ENCODE measurements at regions not wholly inside any gene's neighbourhood (a gene's known extent, or its start where the extent isn't known, plus 50 kb on each side); places are given as distances from the start of the nearest gene placed in this dataset.

GRCh38 chr1:38609166-38610025, 250.2 kb downstream of the RRAGC start:
- H3K79me1 ChIP-seq (ENCODE audit: insufficient read depth, low read depth, low read length, poor library complexity, severe bottlenecking), result no peaks in the 10 kb centered on the region
- no peak for DNase-seq
- no peak overlapping the region for H3K4ac ChIP-seq (ENCODE audit: low read depth, low read length)
- no peak overlapping the region for H3K9ac ChIP-seq (ENCODE audit: extremely low read depth, insufficient read length, low read length)
- H2BK12ac ChIP-seq (ENCODE audit: insufficient read length, low read depth, low read length), result no peak overlapping the region
- peaks cover 56% of the 10 kb centered on the region for H3K27me3 Mint-ChIP-seq (ENCODE audit: low read depth)
- no peak overlapping the region for H4K8ac ChIP-seq (replicated peaks; ENCODE audit: insufficient read length, low read depth, low read length)
- H3K4me3 Mint-ChIP-seq, result no peak overlapping the region
- H3K56ac ChIP-seq (ENCODE audit: insufficient read length, low read depth, low read length), result no peak overlapping the region
- no peak overlapping the region for H4K5ac ChIP-seq (ENCODE audit: insufficient read length, low read depth, low read length)
- no peak overlapping the region for H3K23ac ChIP-seq (ENCODE audit: insufficient read length, low read depth, low read length)
- no peaks in the 10 kb centered on the region for H3K79me2 ChIP-seq (ENCODE audit: insufficient read depth, low read length)
- no peaks in the 10 kb centered on the region for H3K9me3 ChIP-seq (ENCODE audit: control insufficient read depth, low read depth, low read length)
- H4K91ac ChIP-seq (ENCODE audit: insufficient read length, low read depth, low read length), result no peak overlapping the region
- H3K27ac ChIP-seq (ENCODE audit: insufficient read length, low read depth, low read length), result no peak overlapping the region
- H4K20me1 ChIP-seq (ENCODE audit: control insufficient read depth, insufficient read depth, insufficient read length), result no peaks in the 10 kb centered on the region
- H3K14ac ChIP-seq (ENCODE audit: insufficient read depth, low read length), result no peak overlapping the region
- no peak overlapping the region for H3K18ac ChIP-seq (ENCODE audit: insufficient read length, low read depth, low read length)
- H2AFZ ChIP-seq (ENCODE audit: low read length), result no peak overlapping the region
- no CpG with 5 or more reads among the region's 20 CpGs for WGBS (ENCODE audit: extremely low coverage, insufficient read length, low lambda C conversion rate)
- TF ChIP-seq CTCF (conservative IDR thresholded peaks at IDR 0.05), result no peak
- no peak overlapping the region for H2BK5ac ChIP-seq (ENCODE audit: insufficient read length, low read length)
- H2AK5ac ChIP-seq (ENCODE audit: insufficient read length, low read length), result no peak overlapping the region
- H3K36me3 Mint-ChIP-seq (ENCODE audit: insufficient read depth in 1 of 3, low read depth in 3 of 3), result no peaks in the 10 kb centered on the region; a peak in 1 of 7 replicates
- H3T11ph ChIP-seq (ENCODE audit: low read length), result no peak overlapping the region
- no peaks in the 10 kb centered on the region for H3K4me1 ChIP-seq (ENCODE audit: insufficient read depth, low read length)
- peaks cover 11 to 14% of the 10 kb centered on the region in 2 experiments for H3K4me1 Mint-ChIP-seq
- H3K23me2 ChIP-seq (ENCODE audit: insufficient read length, low read depth, low read length, poor library complexity, severe bottlenecking), result no peaks in the 10 kb centered on the region
- H3K4me2 ChIP-seq (ENCODE audit: insufficient read depth, insufficient read length, low read length), result no peak overlapping the region
- no peak overlapping the region for H2BK120ac ChIP-seq (ENCODE audit: low read depth, low read length, poor library complexity, severe bottlenecking)
- H3K27ac Mint-ChIP-seq, result no peak overlapping the region; a peak in 1 of 7 replicates
- H3K9me3 Mint-ChIP-seq, result no peaks in the 10 kb centered on the region
- H2BK15ac ChIP-seq (ENCODE audit: low read depth, low read length), result no peak overlapping the region
- no peaks in the 10 kb centered on the region; the same call in 1 of the 2 replicates for H3K27me3 ChIP-seq (ENCODE audit: insufficient read depth, low read length)
- H2BK20ac ChIP-seq (ENCODE audit: low read depth, low read length, poor library complexity, severe bottlenecking), result no peak overlapping the region

Measured in H9 (cell line).